GM21390 (cell line): ENCODE measurements at regions not wholly inside any gene's neighbourhood (a gene's known extent, or its start where the extent isn't known, plus 50 kb on each side); places are given as distances from the start of the nearest gene placed in this dataset.

ENCODE experiments used
- ATAC-seq: cut with Tn5 transposase; IDR thresholded peaks from one replicate; pipeline ENCODE4 v1.9.1; 2021; ENCODE audit not compliant: unreplicated experiment

DNA sequence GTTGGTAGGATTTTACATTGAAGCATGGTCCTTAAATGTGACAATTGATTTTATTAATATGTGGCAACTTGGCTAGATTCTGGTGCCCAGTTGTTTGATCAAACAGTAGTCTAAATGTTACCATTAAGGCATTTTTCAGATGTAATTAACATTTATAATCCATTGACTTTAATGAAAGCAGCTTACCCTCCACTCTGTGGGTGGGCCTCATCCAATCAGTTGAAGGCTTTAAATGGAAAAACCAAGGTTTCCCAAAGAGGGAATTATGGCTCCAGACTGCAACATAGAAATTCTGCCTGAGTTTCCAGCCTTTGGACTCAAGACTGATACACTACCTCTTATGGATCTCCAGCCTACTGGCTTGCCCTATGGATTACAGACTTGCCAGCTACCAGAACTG is 1153.2 kb downstream of the BCL11B start:
- no peak for ATAC-seq

DNA sequence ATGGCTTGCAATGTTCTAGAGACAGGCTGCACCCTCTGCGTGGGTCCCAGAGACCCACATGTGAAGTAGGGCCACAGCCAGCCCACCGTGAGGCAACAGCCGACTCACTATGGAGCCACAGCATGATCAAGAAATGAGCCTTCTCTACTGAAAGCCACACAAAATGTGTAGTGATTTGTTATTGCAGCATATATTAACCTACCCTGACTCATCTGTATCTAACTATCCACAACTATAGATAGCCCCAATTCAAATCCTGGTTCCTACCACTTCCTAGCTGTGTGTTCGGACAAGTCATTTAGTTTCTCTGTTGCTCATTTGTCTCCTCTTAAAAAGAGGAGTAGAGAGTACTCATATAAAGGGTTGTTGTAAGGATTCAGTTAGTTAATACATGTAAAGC is 1152.3 kb downstream of the BCL11B start:
- no peak for ATAC-seq

DNA sequence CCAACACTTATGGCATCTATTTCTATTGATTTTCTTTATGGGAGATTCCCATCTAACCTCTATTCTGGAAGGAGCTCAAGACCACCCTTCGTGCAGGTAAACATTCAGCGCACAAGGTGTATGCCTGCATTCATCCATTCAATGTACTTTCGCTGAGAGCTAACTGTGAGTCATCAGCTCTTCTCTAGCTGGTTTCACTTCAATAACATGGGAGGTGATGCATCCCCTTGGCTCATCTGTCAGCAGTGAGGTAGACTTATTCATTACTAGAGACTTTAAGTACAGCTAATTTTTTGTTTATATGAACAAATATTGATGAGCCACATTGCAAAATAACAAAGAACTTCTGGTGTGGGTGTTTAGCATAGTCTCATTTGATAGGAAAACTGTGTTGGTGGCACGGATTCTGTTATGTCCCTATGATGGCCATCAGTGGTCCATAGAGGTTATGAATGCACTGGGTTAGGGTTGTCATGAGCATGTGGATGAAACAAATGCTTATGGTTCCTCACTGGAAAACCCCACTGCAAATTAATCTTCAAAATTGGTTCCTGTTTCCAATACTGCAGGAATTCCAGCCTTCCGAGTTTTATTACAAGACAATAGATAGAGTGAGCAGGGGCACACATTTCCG is 1151.0 kb downstream of the BCL11B start:
- no peak for ATAC-seq

DNA sequence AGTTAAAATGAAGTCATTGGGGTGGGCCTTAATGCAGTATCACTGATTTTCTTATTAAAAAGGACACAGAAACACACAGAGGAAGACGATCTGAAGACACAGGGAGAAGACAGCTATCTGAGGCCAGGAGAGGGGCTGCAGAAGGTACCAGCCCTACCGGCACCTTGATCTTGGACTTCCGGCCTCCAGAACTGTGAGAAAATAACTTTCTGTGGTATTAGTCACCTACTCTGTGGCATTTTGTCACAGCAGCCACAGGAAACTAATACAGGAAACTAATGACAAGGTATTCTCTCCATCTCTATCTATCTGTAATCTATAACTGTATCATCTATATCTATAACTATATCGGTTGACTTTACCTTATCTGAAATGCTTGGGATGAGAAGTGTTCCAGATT is 1149.5 kb downstream of the BCL11B start:
- ATAC-seq, result no peak

DNA sequence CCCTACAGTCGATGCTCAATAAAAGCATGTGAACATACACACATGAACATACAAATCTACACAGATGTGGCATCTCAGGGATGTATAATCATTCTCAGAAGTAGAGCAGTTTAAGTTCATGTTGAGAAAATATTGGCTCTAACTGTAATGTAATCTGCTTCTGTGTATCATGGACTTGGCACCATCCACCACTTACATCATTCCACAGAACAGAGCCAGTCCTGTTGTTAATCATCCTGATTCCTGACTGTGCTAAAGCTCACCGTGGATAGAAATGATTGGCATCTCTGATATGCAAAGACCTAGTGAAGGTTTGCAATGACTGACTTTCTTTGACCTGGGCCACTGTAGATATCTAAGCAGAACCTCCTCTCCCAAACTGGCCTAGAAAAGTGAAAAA is 1141.3 kb downstream of the BCL11B start:
- ATAC-seq, result no peak

DNA sequence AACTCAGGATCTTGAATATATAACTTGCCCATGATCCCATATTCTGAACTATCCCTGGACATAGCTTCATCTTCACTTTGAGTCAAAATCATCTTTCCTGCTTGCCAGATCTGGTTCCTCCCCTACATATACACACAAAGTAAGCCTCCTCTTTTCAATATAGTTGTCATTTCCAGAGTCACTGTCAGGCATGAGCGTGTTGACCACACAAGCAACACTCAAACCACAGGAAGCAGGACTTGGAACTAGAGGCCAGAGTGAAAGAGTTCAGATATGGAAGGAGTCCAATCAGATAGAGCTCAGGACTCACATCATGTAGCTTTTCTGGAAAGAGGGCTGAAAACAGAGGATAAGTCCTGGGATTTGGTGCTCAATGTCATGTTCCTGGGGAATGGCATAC is 1140.6 kb downstream of the BCL11B start:
- ATAC-seq, result no peak

DNA sequence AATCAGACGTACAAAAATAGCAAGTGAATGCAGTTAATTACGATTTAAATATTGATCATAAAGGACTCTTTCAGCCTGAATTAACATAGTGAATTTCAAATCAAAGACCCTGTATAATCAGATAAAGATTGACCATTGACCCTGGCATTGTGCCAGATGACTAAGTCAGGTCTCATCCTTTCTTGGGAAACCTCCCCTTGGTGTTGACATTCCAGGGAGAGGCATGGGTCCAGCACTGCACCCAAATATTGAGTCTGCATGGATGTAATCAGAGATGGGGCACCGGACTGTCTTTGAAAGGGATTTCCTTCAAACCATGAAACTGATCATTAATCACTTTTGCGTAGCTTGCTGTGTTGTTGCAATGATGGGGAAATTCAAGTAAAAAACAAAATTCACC is 1138.2 kb downstream of the BCL11B start:
- ATAC-seq, result no peak

DNA sequence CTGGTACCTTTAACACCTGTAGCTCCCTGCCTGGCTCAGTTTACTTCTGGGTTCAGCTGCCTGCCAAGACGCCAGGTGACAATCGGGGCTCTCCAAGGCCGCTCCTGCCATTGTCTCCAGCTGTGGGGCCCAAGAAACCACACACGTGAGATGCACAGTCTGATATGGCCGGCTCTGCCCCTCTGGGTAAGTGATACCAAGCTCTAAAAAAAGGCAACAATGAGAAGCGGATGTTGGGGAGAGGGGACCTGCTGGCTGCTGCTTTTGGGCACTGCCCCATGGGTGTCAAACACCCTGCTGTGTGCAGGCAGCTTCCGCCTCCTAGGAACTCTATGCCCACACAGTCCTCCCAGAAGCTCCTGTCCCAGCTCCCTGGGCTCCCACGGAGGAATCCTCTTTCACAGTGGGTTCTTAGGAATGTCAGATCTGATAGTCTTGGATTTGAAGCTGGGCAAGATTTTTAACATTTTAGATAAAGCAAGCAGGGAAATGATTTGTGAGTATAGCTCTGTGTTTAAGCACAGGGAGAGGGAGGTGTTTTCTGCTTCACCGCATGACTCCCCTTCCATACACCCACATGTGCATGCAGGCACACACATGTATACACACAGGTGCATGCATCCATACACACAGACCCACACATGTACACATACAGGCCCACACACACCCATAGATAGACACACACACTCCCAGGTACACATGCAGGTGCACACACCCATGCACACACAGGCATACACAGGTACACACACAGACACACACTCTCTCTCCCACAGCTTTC is 1135.8 kb downstream of the BCL11B start:
- ATAC-seq, result no peak

DNA sequence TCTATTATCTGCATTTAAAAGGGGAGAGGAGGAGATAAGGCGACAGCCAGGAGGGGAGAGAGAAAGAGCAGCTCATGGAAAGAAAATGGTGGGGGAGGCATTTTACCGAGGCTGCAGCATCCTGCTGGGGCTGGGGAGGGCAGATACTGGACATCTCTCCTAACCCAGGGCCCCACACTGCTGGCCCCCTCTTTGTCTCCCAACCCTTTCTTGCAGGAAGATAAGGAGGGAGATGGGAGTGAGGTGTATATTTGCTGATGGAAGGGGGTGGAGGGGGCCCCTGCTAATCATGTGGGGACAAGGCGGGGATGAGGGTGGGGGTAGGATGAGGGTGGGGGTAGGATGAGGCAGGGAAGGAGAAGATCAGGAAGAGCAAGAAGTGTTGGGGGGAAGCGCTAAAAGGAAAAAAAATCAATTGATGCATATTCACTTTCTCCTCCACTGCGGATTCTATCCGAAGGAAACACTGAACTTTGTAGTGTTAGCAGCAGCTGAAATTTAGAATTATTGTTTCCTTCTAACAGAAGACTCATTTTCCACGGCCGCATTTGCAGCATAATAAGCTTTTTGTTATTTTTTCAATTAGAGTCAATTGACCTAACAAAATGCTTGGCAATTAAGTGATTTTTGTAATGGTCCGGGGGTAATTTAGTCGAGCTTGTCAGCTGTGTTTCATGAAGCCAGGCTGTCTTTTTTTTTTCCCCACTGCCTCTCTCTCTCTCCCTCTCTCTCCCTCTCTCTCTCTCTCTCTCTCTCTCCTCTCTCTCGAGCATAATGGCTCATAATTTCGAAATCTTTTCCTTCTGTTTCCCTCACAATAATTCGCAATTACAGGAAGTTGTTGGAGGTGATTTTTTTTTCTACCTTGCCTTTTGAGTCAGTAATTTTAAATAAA is 1134.6 kb downstream of the BCL11B start:
- no peak for ATAC-seq

DNA sequence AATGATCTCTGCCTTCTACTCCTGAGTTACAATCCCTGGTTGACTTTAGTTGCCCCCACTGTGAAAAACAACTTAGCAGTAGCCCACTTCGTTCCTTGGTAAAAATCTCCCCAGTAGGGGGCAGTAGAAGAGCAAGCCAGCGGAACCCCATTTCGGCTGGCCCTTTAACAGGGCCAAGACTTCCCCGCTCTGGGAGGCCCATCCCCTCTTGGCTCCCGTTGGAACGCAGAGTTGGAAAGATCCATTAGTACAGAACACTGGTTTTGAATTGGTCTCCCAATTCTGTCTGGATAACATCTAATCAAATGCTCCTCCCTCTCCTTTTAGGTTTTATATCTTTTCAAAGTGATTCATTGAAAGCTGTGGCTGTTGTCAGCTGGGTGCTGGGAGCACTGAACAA is 1133.3 kb downstream of the BCL11B start:
- no peak for ATAC-seq

DNA sequence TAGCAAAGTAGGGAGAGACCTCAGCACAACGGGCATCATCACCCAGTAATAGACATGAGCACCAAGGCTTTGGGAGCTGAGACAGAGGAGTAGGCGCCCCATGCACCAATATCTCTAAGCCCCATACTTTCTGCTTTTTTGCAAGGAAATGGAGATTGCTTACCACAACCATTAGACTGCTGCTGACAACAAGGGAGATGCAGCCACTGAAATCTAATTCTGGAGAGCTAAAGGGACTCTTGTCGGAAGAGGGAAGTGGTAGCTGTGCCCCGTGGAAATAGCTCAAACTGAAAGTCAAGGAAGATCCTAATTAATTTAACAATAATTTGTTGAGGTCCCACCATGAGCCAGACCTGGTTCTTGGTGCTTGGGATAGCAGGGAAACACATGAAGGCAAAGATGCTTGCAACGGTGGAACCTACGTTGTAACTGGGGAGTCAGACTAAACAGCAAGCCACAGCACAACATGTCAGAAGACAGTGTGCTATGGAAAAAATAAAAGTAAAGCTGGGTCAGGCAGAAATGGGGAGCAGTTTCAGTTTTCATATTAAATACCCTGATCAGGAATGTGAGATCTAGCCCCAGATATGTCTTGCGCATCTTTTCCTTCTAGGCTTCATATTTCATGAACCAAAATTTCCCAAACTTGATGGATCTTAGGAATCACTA is 1131.0 kb downstream of the BCL11B start:
- ATAC-seq, result no peak

DNA sequence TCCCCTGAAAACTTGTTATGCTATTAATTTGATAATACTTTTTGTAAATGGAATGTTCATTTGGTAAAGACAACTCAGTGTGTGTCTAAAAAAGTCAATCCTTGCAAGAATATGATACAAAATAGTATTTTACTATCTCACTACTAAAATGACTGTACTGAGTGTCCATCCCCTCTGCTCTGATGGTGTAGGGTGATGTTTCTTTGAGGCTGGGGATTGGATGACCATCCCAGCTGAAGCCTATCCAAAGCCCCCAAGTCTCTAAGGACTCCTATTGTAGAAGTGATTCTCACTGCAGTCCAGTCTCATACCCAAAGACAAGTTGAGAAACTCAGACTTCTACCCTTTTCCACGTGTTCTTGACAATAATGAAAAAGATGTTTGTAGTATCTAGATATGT is 1128.4 kb downstream of the BCL11B start:
- no peak for ATAC-seq

DNA sequence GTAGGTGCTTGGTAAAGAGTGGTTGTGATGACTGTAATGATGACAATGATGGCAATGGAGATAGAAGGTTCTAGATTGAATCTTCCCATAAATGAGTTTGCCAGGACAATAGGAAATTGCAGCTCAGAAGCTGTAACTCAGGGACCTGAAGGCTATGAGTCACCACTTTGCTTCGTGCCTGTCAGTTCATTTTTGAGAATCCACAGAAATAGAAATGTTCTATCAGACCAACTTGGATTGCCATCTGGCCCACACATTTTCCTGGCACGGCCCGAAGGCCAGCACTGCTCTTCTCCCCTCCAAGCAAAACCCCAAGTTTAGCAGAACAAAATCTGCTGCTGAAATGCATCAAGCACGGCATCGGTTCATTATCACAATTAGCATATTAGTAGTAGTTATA is 1127.0 kb downstream of the BCL11B start:
- ATAC-seq, result no peak

DNA sequence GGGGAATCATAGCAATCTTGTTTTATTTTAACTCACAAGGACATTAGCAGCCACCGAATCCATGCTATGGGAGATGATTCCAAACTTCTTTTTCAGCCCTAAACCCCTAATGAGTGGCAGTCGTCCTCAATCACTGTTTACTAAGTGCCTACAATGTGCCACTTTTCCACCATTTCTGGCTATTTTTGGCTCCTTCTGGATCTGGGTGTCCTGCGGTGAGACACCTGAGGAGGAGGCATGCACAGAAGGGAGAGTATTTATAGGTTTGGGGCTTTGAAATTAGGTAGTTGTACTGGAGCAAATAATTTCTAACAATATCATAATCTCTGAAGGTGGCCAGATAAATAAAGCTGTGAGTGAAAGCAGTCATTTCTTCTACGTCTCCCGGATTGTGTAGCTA is 1125.6 kb downstream of the BCL11B start:
- no peak for ATAC-seq

DNA sequence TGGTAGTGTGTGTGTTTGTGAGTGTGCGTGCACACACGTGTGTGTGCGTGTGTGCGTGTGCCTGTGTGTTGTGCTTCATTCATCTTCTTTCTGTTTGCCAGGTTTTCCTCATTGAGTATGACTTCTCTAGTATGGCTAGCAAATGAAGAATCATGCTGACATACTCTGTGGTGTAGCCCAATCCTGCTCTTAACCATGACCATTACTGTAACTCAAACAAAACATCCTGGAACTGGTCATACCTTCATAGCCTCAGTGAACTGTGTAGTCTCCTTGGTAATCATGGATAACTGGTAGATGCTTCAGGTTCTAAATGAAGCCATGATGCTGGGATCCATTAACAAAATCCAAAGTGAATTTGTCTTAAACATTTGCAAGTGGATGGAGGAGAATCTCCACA is 1117.7 kb downstream of the BCL11B start:
- ATAC-seq, result no peak

DNA sequence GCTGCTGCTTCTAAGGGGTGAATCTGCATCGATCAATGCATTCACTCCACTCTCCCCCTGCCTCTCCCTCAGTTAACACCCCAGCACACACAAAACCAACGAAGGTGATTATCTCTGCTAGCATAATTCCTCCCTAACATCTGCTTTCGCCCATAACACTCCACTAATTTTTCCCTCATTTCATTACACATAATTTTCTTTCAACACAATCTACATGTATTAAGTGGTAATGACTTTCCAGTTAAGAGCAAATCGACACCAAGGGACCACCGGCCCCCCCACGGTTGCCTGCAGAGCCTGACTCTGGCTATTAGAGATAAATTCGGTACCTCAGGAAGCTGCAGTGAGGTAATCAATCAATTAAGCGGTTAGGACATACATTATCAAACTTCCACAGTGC is 1115.6 kb downstream of the BCL11B start:
- no peak for ATAC-seq

DNA sequence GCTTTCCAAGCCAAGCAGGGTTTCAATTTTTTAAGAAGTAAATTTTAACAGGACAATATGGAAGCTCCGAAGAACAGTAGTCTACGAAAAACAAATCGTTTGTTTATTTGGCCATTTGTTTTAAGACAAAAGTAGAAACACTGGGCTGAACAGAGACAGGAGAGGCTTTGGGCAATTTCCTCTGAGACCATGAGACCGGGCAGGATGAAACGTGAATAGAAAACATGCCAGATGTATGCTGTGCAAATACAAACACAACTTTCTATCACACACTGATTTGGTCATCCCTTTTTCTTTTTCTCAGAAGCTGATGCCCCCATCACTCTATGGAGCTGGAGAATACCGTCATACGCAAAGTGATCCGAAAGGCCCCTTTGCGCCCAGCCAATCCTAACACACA is 1111.1 kb downstream of the BCL11B start:
- ATAC-seq, result no peak

DNA sequence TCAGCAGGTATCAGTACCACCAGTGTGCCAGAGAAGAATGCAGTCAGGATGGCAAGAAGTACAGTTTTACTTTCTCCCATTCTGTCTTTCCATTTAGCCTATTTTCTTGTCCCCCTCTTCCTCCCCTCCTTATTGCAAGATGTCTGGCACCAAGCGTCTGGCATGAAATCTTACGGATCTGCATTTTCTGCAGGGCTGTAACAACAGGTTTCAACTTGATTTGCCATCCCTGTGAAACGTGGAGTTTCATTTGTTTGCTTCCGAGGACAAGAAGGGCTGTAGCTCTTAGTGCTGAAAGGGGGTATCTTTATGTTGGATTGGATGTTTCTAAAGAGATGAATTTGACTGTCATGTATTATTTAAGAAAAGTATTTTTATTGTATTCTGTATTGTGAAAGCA is 1110.6 kb downstream of the BCL11B start:
- no peak for ATAC-seq

DNA sequence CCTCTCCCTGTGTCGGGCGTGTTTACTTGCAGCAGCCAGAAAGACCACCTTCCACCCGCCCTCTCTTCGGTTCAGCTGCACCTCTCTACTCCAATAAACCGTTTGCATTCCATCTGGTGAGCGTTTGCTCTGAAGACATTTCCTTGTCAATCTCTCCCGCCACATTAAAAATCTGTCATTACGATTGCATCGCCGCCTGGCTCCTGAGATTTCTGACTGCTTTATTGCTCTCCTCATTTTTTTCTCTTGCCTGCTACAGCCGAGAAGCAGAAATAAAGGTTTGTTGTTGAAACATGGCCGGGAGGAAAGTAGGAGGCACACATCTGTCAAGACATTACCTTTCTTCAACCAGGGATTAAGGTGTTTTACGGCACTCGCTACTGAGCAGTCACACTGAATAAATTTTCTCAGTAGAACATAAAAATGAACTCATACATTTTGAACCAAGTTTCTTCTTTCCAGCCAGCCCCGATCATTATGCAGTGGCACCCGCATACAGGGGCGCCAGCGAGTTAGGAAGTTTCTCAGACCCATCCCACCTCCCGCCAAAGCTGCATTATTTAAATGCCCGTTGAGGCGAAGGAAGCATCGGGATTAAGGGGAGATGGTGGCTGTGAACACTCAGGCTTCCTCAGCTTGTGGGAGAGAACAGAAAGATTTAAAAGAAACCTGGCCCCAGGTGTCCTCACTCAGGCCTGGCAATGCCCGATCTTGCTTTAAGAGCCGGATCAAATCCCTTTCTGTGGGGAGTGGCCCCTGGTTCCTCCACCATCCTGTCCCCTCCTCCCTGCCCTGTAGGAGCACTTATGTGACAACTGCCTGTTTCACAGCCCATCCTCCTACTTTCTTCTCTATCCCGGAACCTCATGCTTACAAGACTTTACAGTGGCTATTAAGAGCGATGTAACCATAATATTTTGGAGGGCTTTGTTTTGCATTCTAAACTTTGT is 1108.9 kb downstream of the BCL11B start:
- ATAC-seq, result no peak

DNA sequence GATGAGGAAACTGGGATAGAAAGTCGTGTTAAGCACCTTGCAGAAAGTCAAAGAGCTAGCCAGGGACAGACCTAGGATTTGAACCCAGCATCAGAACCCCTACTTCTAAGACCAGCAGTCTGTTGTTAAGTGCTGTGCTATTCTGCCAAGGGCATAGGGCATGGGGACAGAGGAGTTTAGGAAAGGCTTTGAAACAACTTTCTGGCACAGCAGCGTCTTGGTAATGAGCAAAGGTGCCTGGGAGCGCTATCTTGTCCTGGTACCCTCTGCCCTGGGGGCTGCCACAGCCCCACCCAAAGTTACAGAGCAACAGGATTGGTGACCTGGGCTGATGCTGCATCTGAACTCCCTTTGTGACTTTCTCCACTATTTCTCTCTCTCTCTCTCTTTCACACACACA is 1108.1 kb downstream of the BCL11B start:
- ATAC-seq, result no peak
